CD1c-positive myeloid dendritic cell (primary cell): ENCODE measurements at regions not wholly inside any gene's neighbourhood (a gene's known extent, or its start where the extent isn't known, plus 50 kb on each side); places are given as distances from the start of the nearest gene placed in this dataset.
A peak's percentile ranks its signal among the peaks of the same experiment; 100 is the strongest.

ENCODE experiments used
- DNase-seq: peaks from one replicate; pipeline ENCODE4 v3.0.0-alpha.2; 2016; ENCODE audit errors: extremely low spot score

GRCh38 chr3:5304789-5305683 lies 117.5 kb downstream of the EDEM1 start:
- DNase-seq, result peak; percentile 63

GRCh38 chr3:5305684-5305989 lies 118.1 kb downstream of the EDEM1 start:
- no peak for DNase-seq

- no peak for DNase-seq
Measured at GRCh38 chr3:5309171-5309570, 121.7 kb downstream of the EDEM1 start.

DNA sequence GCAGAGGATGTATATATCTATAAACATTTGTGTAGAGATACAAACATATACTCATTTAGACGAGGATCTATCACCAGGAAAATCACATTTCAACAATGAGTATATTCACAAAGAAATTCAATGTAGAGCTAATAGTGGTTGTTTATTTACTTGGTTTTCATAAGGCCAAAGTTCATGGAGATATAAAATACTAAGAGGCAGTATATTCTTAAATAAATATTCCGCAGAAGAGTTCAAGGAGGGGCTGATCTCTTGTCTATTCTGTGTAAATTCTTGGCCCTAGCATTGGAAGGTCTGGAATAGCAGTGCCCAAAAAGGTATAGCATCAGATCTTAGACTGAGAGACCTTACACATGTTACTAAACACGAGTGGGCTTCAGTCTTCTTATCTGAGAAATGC lies 122.1 kb downstream of the EDEM1 start:
- no peak for DNase-seq

DNA sequence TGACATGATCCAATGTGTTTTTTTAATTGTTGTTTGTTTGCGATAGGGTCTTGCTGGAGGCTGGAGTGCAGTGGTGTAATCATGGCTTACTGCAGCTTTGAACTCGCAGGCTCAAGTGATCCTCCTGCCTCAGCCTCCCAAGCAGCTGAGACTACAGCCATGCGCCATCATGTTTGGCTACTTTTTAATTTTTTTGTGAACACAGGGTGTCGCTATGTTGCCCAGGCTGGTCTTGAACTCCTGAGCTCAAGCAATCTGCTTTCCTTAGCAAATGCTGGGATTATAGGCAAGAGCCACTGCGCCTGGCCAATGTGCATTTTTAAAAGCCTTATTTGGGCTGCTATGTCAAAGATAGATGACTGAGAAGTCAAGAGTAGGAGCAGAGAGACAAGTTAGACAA lies 123.0 kb downstream of the EDEM1 start:
- no peak for DNase-seq

DNA sequence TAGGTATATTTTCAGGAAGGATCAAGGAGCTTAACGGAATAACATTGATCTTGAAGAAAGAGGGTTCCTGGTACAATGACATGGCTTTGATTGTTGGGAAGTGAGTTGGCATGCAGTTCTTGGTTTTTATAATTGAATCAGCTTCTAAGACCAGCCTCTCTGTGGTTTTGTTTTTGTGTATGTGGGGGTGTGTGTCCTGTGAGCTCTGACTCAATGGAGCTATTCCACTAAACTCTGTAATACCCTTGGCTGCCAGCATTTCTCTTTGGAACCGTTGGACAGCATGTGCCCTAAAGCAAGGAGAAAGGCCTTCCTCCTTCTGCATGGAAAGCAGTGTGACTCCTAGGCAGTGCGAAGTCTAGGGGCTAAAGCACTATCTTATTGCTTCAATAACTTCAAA lies 124.8 kb downstream of the EDEM1 start:
- DNase-seq, result no peak

DNA sequence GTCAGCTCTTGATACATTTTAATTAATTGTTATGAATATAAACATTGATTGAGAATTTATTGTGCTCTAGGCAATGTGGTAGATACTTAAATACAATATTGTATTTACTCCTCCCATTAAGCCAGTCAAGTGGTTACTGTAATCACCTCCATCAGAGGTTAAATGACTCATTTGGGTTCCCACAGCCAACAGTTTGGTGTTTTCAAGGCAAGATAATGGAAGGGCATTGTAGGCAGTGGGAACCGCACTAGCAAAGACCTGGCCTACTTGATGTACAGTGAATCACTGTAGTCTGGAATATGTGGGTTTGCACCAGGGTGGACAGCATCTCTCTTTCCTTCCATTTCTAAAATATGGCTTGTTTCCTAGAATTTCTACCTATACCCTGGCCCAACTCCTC lies 127.4 kb downstream of the EDEM1 start:
- no peak for DNase-seq

DNA sequence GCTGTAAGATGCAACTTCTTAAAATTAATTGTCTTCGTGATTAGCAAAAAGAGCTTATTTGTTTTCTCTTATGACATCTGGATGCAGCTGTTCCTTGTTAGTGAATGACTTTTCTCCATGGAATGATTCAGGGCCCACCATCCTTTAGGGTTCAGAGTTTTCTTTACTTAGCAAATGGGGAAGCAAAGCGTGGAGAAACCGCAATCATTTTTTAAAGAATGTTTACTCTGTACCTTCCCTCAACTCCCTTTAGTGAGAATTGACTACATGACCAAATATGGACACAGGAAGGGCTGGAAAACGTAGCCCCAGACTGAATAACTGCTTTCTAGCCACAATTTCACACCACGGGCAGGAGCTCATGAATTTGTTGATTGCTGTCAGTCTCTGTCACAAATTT lies 130.1 kb downstream of the EDEM1 start:
- DNase-seq, result peak; percentile 15

DNA sequence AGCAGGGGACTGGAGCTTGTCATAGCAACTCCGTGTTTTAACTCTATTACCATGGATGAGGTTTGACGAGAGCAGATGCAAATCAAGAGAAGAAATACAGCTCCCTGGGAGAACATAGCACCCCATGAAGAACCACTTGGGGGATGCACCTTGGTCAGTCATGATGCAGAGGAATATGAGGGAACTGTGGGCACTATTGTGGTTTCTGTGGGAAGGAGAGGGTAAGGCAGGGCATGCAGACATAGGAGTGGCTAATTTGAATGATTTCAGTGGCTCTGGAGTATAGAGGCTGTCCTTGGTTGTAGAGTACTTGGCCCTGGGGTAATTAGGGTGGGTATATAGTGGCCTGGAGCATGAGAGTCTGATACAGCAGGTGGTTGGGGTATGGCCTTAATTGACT lies 131.9 kb downstream of the EDEM1 start:
- DNase-seq, result no peak

GRCh38 chr3:5321666-5322340 lies 134.3 kb downstream of the EDEM1 start:
- no peak for DNase-seq

- no peak for DNase-seq
Measured at GRCh38 chr3:5324780-5325179, 137.3 kb downstream of the EDEM1 start.

- no peak for DNase-seq
Measured at GRCh38 chr3:5330152-5330810, 142.8 kb downstream of the EDEM1 start.

DNA sequence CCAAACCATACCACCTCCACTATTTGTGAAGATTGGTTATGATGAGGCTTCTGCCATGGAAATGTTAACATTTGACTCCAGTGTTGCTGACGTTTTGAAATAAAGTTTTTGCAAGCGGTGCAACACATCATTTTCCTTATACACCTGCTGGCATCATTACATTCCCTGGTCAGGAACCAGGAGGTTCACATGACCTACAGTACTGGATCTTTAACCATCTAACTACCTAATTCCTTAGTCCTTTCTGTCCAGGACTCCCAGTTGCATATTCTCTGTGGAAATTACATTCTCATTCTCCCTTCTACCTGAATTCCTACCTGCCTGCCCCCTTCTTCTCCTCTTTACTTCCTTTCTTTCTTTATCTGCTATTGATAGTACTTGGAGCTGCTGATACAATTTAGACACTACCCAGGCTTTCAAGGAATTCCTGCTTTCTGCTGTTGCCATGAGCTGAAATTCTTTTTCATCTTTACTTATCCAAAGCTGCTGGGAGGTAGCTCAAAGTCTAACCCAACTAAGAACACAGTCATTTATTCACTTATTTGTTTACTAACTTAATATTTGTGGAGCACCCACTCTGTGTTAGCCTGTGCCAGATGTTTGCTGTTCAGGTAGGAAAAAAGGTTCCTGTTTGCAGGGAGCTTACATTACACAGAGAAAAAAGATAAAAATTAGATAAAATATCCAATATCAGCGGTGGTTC lies 144.2 kb downstream of the EDEM1 start:
- DNase-seq, result no peak

DNA sequence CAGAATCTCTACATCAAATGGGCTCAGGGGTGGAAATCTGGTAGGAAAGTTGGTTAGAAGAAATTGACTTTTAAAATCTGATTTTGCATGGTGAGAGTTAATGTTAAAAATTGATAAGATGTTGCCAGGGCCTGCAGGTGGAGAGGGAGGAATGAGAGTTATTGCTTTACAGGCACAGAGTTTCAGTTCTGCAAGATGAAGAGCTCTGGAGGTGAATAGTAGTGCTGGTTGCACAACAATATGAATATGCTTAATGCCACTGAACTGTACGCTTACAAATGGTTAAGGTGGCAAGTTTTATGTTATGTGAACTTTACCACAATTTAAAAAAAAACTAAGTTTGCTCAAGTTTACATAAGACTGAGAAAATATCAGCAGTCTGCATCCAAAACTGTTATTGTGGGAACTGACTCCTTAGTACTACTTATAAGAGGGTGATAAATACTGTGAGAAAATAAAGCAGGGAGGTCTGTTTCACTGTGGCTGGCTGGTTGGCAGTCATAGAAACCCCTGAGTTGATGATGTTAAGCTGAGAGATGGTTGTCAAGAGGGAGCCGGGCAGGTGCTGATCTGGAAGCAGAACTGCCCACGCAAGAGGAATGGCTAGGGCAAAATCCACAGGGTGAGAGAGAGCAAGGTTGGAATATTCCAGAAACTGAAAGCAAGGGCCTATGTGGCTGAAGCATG lies 144.9 kb downstream of the EDEM1 start:
- DNase-seq, result no peak

DNA sequence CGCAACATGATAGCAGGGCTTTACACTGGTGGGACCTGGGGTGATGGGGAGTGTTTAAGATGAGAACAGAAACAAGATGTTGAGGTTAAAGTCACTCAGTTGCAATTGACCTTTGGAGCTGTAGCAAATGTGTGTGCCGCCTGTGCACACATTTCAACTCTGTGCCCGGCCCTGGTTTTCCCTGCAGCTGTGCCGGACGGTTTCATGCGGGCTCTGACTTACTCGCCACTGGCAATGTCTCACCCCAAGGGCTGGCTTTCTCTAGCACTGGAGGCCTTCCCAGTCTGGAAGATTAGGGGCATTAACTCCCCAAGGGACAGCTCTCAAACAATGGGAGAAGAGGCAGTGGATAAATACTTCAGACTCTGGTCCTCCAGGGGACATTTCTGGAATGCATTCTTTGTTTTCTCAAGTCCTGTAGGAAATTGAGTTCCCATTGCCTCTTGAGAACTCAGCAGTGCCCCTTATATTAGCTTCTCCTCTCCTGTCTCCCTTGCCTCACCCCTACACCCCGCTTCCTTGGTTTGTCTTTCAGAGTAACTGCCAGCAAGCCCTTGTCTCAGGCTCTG lies 152.5 kb downstream of the EDEM1 start:
- no peak for DNase-seq

DNA sequence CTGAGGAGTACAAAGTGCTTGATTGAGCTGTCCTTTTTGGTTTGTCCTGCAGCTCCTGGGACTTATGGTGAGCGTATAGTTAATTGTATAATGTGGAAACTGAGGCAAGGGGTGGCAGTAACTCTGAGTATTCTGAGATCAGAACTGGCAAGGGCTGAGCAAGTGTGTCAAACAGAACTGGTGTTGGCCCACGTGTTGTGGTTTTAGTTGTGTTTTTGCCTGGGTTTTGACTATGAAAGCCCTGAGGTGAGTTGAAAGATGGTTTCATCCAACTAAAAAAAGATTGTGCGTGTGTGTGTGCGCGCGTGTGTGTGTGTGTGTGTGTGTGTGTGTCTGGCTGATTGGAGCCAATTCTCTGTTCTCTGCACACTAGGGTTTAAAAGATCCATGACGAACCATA lies 154.1 kb downstream of the EDEM1 start:
- DNase-seq, result no peak

DNA sequence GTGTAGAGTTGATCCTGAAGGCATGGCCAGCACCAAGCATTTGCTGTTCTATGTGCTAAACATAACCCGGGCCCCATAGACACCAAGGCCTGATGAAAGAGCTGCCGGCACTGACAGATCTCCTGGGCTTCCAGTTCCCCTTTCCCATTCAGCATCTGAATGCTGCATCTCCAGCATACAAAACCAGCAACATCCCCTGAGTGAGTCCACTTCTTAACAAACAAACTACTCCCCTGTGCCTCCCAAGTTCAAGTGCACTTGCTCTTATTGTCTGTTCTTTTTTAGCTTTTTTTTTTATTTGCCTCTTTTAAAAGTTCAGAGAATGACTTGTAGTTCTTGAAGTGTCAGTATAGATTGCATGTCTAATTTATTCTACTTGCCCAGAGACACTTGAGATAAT lies 156.0 kb downstream of the EDEM1 start:
- no peak for DNase-seq

GRCh38 chr3:5344707-5345106 lies 157.2 kb downstream of the EDEM1 start:
- no peak for DNase-seq

GRCh38 chr3:5347486-5347885 lies 160.0 kb downstream of the EDEM1 start:
- DNase-seq, result no peak

GRCh38 chr3:5348229-5348902 lies 160.9 kb downstream of the EDEM1 start:
- no peak for DNase-seq

GRCh38 chr3:5349343-5349742 lies 161.8 kb downstream of the EDEM1 start:
- DNase-seq, result no peak
